ENCODE measurements at regions not wholly inside any gene's neighbourhood (a gene's known extent, or its start where the extent isn't known, plus 50 kb on each side); places are given as distances from the start of the nearest gene placed in this dataset.

- WGBS, 4 donors = 57 to 85% (median 63%) methylated on average over 2 of the region's 2 CpGs
- Histone ChIP-seq H3K27ac (no peak overlapping the region), H3K36me3 (no peaks in the 10 kb centered on the region), H3K9me3 (peaks cover 0 to 4% (median 0%) of the 10 kb centered on the region in 12 donors), H3K4me1 (no peaks in the 10 kb centered on the region), H3K27me3 (no peaks in the 10 kb centered on the region), H3K4me3 (no peak overlapping the region)
- no peak for TF ChIP-seq CTCF (IDR thresholded peaks at IDR 0.05)
- no peak for TF ChIP-seq POLR2A (IDR thresholded peaks at IDR 0.05)
- DNase-seq (no peak), ATAC-seq (no peak)
- intact Hi-C loops (cut with DNase I) = no loop called here
Measured at GRCh38 chr20:55264703-55265239, 740.5 kb downstream of the CBLN4 start.

- Histone ChIP-seq H3K36me3 (no peaks in the 10 kb centered on the region), H3K4me3 (no peak overlapping the region), H3K9me3 (no peaks in the 10 kb centered on the region), H3K27ac (no peak overlapping the region), H3K4me1 (peaks cover 0 to 13% (median 5%) of the 10 kb centered on the region in 12 donors), H3K27me3 (no peaks in the 10 kb centered on the region)
- TF ChIP-seq POLR2A (IDR thresholded peaks at IDR 0.05) (no peak), CTCF (IDR thresholded peaks at IDR 0.05) (no peak)
- ATAC-seq (no peak), DNase-seq (no peak)
- intact Hi-C loops (cut with DNase I) = no loop called here
- WGBS, 4 donors = 22 to 39% (median 32%) methylated on average over 2 of the region's 2 CpGs
Measured at GRCh38 chr20:55258559-55258958, 746.8 kb downstream of the CBLN4 start.

DNA sequence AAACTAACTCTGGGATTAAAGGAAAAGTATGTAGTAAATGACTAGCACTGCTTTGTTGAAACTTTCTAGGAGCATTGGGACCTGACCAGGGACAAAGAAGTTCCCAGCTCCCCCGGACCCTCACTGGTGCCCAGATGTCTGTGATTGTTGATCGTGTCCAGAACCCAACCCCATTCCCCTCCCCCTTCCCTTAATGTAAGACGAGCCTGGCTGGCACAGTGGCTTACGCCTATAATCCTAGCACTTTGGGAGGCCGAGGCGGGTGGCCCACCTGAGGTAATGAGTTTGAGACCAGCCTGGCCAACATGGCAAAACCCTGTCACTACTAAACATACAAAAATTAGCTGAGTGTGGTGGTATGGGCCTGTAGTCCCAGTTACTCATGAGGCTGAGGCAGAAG, 750.3 kb downstream of the CBLN4 start:
- Histone ChIP-seq H3K9me3 (no peaks in the 10 kb centered on the region), H3K4me3 (no peak overlapping the region), H3K27me3 (no peaks in the 10 kb centered on the region), H3K4me1 (peaks cover 0 to 34% (median 17%) of the 10 kb centered on the region in 12 donors), H3K27ac (peak overlapping the region in 7 of 12 donors; percentile 12 to 79 (median 68)), H3K36me3 (no peaks in the 10 kb centered on the region)
- WGBS, 4 donors = 87 to 89% (median 87%) methylated on average over 6 of the region's 6 CpGs
- ATAC-seq (no peak), DNase-seq (no peak)
- intact Hi-C loops (cut with DNase I) = no loop called here
- no peak for TF ChIP-seq CTCF (IDR thresholded peaks at IDR 0.05)
- no peak for TF ChIP-seq POLR2A (IDR thresholded peaks at IDR 0.05)

DNA sequence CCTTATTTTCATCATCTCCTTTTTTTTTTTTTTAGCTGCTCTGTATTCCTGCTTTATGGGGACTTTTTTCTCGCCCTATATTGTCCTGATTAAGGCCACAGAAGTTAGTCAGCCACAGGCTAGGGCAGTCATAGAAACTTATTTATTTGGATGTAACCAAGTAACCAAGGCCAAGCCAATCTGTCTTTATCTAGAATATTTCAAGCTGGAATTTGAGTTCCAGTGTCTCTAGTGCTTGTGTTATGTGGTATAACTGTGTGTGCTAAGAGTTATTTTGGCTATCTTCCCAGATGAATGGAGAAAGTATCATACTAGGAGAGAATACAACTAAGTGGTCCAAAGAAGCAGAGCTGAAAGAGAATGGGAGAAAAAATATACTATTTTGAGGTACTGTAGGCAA, 751.5 kb downstream of the CBLN4 start:
- TF ChIP-seq CTCF (IDR thresholded peaks at IDR 0.05) = no peak
- no peak for TF ChIP-seq POLR2A (IDR thresholded peaks at IDR 0.05)
- Histone ChIP-seq H3K9me3 (no peaks in the 10 kb centered on the region), H3K27me3 (no peaks in the 10 kb centered on the region), H3K4me3 (no peak overlapping the region), H3K27ac (peak overlapping the region in 11 of 12 donors; percentile 6 to 79 (median 68)), H3K36me3 (no peaks in the 10 kb centered on the region), H3K4me1 (peaks cover 0 to 34% (median 17%) of the 10 kb centered on the region in 12 donors)
- intact Hi-C loops (cut with DNase I) = loop anchor here in 1 of 10 donors (5.0 kb wide), 1 partner anchor 76 kb away; no protein-coding TSS in a partner anchor
- DNase-seq (no peak), ATAC-seq (peak; percentile 95 to 98 (median 98))
- WGBS, 4 donors = 6 to 15% (median 10%) methylated on average over 1 of the region's 1 CpG
